GM12892 (cell line): ENCODE measurements at regions not wholly inside any gene's neighbourhood (a gene's known extent, or its start where the extent isn't known, plus 50 kb on each side); places are given as distances from the start of the nearest gene placed in this dataset.

Source experiments
- POLR2A ChIP-seq: IDR thresholded peaks from 2 replicates; pipeline ENCODE4 v1.6.1; 2011; ENCODE audit warnings: low read depth, low read length, control low read depth
- POLR2AphosphoS5 ChIP-seq: IDR thresholded peaks from 2 replicates; pipeline ENCODE4 v1.6.1; 2011; ENCODE audit warnings: low read depth, low read length, control low read depth
- TAF1 ChIP-seq: IDR thresholded peaks from 2 replicates; pipeline ENCODE4 v1.6.1; 2011; ENCODE audit warnings: low read depth, mild to moderate bottlenecking, control low read depth, low read length, borderline replicate concordance

GRCh38 chr4:164169591-164169990, 584.3 kb upstream of the SMIM31 start:
- TF ChIP-seq POLR2A: no peak
- TF ChIP-seq POLR2AphosphoS5: no peak
- no peak for TF ChIP-seq TAF1
